ENCODE measurements at regions not wholly inside any gene's neighbourhood (a gene's known extent, or its start where the extent isn't known, plus 50 kb on each side); places are given as distances from the start of the nearest gene placed in this dataset.

- Histone ChIP-seq H3K27me3 (ENCODE audit: insufficient read depth, low read length) (no peaks in the 10 kb centered on the region), H3K36me3 (ENCODE audit: control insufficient read depth in 1 of 2, insufficient read depth in 2 of 2, low read length in 2 of 2) (no peaks in the 10 kb centered on the region), H3K9me2 (ENCODE audit: insufficient read depth) (no peaks in the 10 kb centered on the region), H3K9ac (ENCODE audit: low read length) (no peak overlapping the region), H4K20me1 (ENCODE audit: insufficient read depth) (no peaks in the 10 kb centered on the region), H2AFZ (ENCODE audit: low read depth, low read length, poor library complexity, severe bottlenecking) (no peak overlapping the region), H3K4me2 (ENCODE audit: low read length) (no peak overlapping the region), H3K9me3 (ENCODE audit: control insufficient read depth in 1 of 2, insufficient read depth in 1 of 2, low read depth in 1 of 2, low read length in 2 of 2) (no peaks in the 10 kb centered on the region), H3K4me1 (ENCODE audit: control insufficient read depth in 1 of 2, insufficient read depth in 2 of 2, low read length in 2 of 2) (no peaks in the 10 kb centered on the region), H3K79me2 (ENCODE audit: insufficient read depth, low read length) (no peaks in the 10 kb centered on the region), H3K27ac (ENCODE audit: low read depth, low read length) (no peak overlapping the region), H3K4me3 (replicated peaks in 1 of 2; ENCODE audit: low read depth in 1 of 2, low read length in 2 of 2) (no peak overlapping the region)
- ATAC-seq = no peak
- ChIA-PET RAD21 (ENCODE audit: low non-redundant PET in 1 of 2, low total read pairs in 2 of 2, uncharacterized antibody in 2 of 2, unreplicated experiment in 2 of 2) (no interaction called here), POLR2A (no interaction called here), CTCF (no interaction called here)
- BruUV-seq (replicated peaks) = no TSS peak
- intact Hi-C loops (cut with micrococcal nuclease) = no loop called here
- TF ChIP-seq YY1 (IDR thresholded peaks at IDR 0.05; ENCODE audit: extremely low read depth, insufficient replicate concordance, low read depth, low read length) (no peak), ATF3 (IDR thresholded peaks at IDR 0.05) (no peak), ZBTB33 (IDR thresholded peaks at IDR 0.05; ENCODE audit: extremely low read depth, insufficient replicate concordance, low read length) (no peak), EGR1 (IDR thresholded peaks at IDR 0.05; ENCODE audit: low read depth) (no peak), ELF1 (IDR thresholded peaks at IDR 0.05; ENCODE audit: borderline replicate concordance, low read depth) (no peak), SRF (IDR thresholded peaks at IDR 0.05; ENCODE audit: low read depth) (no peak), POLR2AphosphoS5 (IDR thresholded peaks at IDR 0.05; ENCODE audit: low read depth, low read length) (no peak), RAD21 (IDR thresholded peaks at IDR 0.05; ENCODE audit: low read depth) (no peak), FOSL1 (IDR thresholded peaks at IDR 0.05; ENCODE audit: low read depth) (no peak), SP1 (IDR thresholded peaks at IDR 0.05; ENCODE audit: low read depth) (no peak), TCF7L2 (IDR thresholded peaks at IDR 0.05; ENCODE audit: borderline replicate concordance, extremely low read depth, insufficient read depth, insufficient read length) (no peak), CEBPB (IDR thresholded peaks at IDR 0.05; ENCODE audit: low read depth) (no peak), EZH2 (IDR thresholded peaks at IDR 0.05) (no peak)
- no peak for DNase-seq (ENCODE audit: low read depth, low spot score)
These were observed 54.1 kb upstream of the UNC5C start for GRCh38 chr4:95602872-95603271.
